ENCODE measurements at regions not wholly inside any gene's neighbourhood (a gene's known extent, or its start where the extent isn't known, plus 50 kb on each side); places are given as distances from the start of the nearest gene placed in this dataset.

GRCh38 chr10:130749911-130750310, 561.6 kb downstream of the TCERG1L start:
- Histone ChIP-seq H3K27ac (no peak overlapping the region), H3K9me3 (no peaks in the 10 kb centered on the region), H3K36me3 (no peaks in the 10 kb centered on the region), H3K4me1 (no peaks in the 10 kb centered on the region), H3K27me3 (no peaks in the 10 kb centered on the region), H3K4me3 (no peak overlapping the region)
- TF ChIP-seq CTCF (IDR thresholded peaks at IDR 0.05), result no peak
- intact Hi-C loops (cut with DNase I), result no loop called here
- peak in 1 of 2 donors; percentile 39 for DNase-seq (ENCODE audit: low spot score in 2 of 2)

- DNase-seq (ENCODE audit: low spot score in 2 of 2), result no peak
- intact Hi-C loops (cut with DNase I), result no loop called here
- Histone ChIP-seq H3K4me3 (no peak overlapping the region), H3K27ac (no peak overlapping the region), H3K27me3 (no peaks in the 10 kb centered on the region), H3K9me3 (no peaks in the 10 kb centered on the region), H3K4me1 (no peaks in the 10 kb centered on the region), H3K36me3 (no peaks in the 10 kb centered on the region)
- no peak for TF ChIP-seq CTCF (IDR thresholded peaks at IDR 0.05)
These were observed 561.1 kb downstream of the TCERG1L start for GRCh38 chr10:130750441-130750840.

- H3K36me3 ChIP-seq, result no peaks in the 10 kb centered on the region
- intact Hi-C loops (cut with DNase I), result no loop called here
- H3K27ac ChIP-seq, result no peak overlapping the region
- H3K4me1 ChIP-seq, result no peaks in the 10 kb centered on the region
- DNase-seq (ENCODE audit: low spot score in 2 of 2), result peak in 1 of 2 donors; percentile 51
- no peak overlapping the region for H3K4me3 ChIP-seq
- no peak for TF ChIP-seq CTCF (IDR thresholded peaks at IDR 0.05)
- no peaks in the 10 kb centered on the region for H3K9me3 ChIP-seq
- no peaks in the 10 kb centered on the region for H3K27me3 ChIP-seq
These were observed 560.2 kb downstream of the TCERG1L start for GRCh38 chr10:130751106-130751840.

- Histone ChIP-seq H3K36me3 (no peaks in the 10 kb centered on the region), H3K27me3 (no peaks in the 10 kb centered on the region), H3K27ac (no peak overlapping the region), H3K4me3 (no peak overlapping the region), H3K4me1 (no peaks in the 10 kb centered on the region), H3K9me3 (no peaks in the 10 kb centered on the region)
- no peak for TF ChIP-seq CTCF (IDR thresholded peaks at IDR 0.05)
- DNase-seq (ENCODE audit: low spot score in 2 of 2), result peak in 1 of 2 donors; percentile 25
- intact Hi-C loops (cut with DNase I), result no loop called here
These were observed 559.7 kb downstream of the TCERG1L start for GRCh38 chr10:130751851-130752250.

- H3K9me3 ChIP-seq, result no peaks in the 10 kb centered on the region
- DNase-seq (ENCODE audit: low spot score in 2 of 2), result peak in 1 of 2 donors; percentile 16
- intact Hi-C loops (cut with DNase I), result no loop called here
- no peaks in the 10 kb centered on the region for H3K4me1 ChIP-seq
- no peaks in the 10 kb centered on the region for H3K27me3 ChIP-seq
- no peak for TF ChIP-seq CTCF (IDR thresholded peaks at IDR 0.05)
- H3K36me3 ChIP-seq, result no peaks in the 10 kb centered on the region
- H3K27ac ChIP-seq, result no peak overlapping the region
- H3K4me3 ChIP-seq, result no peak overlapping the region
These were observed 554.9 kb downstream of the TCERG1L start for GRCh38 chr10:130756651-130757050.

All from ascending aorta (tissue), 2 donors.